Spinal cord (tissue), 9 donors: ENCODE measurements at regions not wholly inside any gene's neighbourhood (a gene's known extent, or its start where the extent isn't known, plus 50 kb on each side); places are given as distances from the start of the nearest gene placed in this dataset.
A peak's percentile ranks its signal among the peaks of the same experiment; 100 is the strongest.

Source experiments
- DNase-seq, 6 donors: peaks; one replicate each; pipeline versions ENCODE4 v3.0.0 to v3.0.0-alpha.2; 2013 to 2015; ENCODE audit warnings: low spot score in 6 of 6, low read depth in 4 of 6
- H3K27ac ChIP-seq: one replicate; pipeline ENCODE4 v1.5.1; 2013; ENCODE audit warnings: low read depth, low read length, control low read depth
- H3K27me3 ChIP-seq: one replicate; pipeline ENCODE4 v1.6.1; 2013; ENCODE audit warnings: low read length; ENCODE audit not compliant: control insufficient read depth, insufficient read depth
- H3K36me3 ChIP-seq: one replicate; pipeline ENCODE4 v1.6.1; 2013; ENCODE audit warnings: low read length; ENCODE audit not compliant: control insufficient read depth, insufficient read depth
- H3K4me1 ChIP-seq: one replicate; pipeline ENCODE4 v1.6.1; 2013; ENCODE audit warnings: low read length; ENCODE audit not compliant: control insufficient read depth, insufficient read depth
- H3K4me3 ChIP-seq: one replicate; pipeline ENCODE4 v1.5.1; 2013; ENCODE audit warnings: low read depth, low read length, control low read depth
- H3K9me3 ChIP-seq: one replicate; pipeline ENCODE4 v1.6.1; 2013; ENCODE audit warnings: low read length; ENCODE audit not compliant: control insufficient read depth, insufficient read depth
- WGBS: methylation state at CpG from one replicate; pipeline ENCODE4 v1.1.5; 2013; ENCODE audit warnings: missing lambda C conversion rate; ENCODE audit not compliant: insufficient coverage; 5-methylcytosine and 5-hydroxymethylcytosine counted together
- donor health status: healthy.

DNA sequence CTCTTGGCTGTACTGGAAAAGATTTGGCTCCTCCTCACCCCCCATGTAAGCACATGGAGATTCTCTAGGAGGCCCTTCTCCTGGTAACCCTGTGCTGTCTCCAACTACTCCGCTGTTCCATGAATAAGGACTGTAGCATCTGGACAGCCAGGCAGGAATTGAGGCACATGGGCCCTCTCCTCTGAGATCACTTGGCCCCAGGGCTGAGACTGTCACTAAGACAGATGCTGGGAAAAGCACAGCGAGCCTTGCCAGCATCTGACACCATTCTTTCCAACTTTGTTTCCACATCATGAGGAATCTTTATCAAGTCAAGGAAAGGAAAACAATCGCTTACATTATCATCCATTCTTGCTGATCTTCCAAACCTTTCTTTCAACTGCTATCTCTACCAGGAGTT lies 222.6 kb upstream of the INTU start:
- Histone ChIP-seq H3K4me3 (no peak overlapping the region), H3K4me1 (no peaks in the 10 kb centered on the region), H3K27ac (no peak overlapping the region), H3K9me3 (no peaks in the 10 kb centered on the region), H3K36me3 (no peaks in the 10 kb centered on the region), H3K27me3 (no peaks in the 10 kb centered on the region)
- WGBS: 69% methylated on average over 2 of the region's 3 CpGs
- DNase-seq: peak in 1 of 6 donors; percentile 17

DNA sequence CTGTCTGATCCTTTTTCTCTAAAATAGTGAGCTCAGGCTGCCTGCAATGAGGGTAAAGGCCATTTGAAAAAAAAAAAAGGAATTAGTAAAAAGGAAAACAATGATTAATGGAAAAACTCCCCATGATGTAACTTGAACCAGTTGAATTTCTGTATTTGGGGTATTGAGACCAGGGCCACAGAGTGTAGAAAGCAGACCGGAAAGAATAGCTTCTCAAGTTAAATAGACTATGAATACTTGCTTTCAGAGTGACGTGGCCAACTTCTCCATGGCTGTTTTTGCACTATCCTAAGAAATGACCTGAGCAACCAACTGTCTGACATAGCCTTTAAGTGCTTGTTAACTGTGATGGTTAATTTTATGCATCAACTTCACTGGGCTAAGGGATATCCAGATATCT lies 222.1 kb upstream of the INTU start:
- H3K9me3 ChIP-seq: no peaks in the 10 kb centered on the region
- 0% methylated on average over 1 of the region's 2 CpGs for WGBS
- no peak overlapping the region for H3K4me3 ChIP-seq
- no peak for DNase-seq
- H3K27ac ChIP-seq: no peak overlapping the region
- no peaks in the 10 kb centered on the region for H3K36me3 ChIP-seq
- H3K4me1 ChIP-seq: no peaks in the 10 kb centered on the region
- no peaks in the 10 kb centered on the region for H3K27me3 ChIP-seq

DNA sequence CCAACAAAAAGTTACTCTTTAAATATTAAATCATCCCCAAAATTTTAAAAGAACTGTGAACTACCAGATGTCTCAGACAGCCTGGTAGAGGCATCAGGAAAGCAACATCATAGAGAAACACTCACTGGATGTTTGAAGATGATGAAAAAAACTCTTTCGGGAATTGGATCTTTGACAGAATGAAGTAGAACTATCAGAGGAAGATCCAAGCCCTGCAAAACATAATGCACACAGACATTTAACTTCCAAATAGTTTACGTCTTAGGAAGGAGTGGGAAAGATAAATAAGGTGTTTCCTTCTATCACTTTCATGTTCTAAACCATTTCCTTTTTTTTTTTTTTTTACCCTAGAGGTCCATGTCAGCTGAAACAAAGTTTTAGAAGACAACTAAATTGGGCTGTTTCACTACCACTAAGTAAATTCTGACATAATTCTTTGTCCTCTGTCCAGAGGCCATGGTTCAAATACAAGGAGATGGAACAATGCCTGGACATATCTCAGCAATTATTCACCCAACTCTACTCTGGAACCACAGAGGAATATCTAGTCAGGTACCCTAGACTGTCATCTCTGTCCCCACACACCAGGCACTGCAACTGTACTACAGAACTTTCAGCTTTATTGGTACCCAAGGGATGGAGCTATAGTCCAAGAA lies 217.7 kb upstream of the INTU start:
- no peak overlapping the region for H3K4me3 ChIP-seq
- no peaks in the 10 kb centered on the region for H3K27me3 ChIP-seq
- H3K27ac ChIP-seq: no peak overlapping the region
- H3K4me1 ChIP-seq: no peaks in the 10 kb centered on the region
- no peaks in the 10 kb centered on the region for H3K36me3 ChIP-seq
- no CpG with 5 or more reads among the region's 2 CpGs for whole genome bisulfite sequencing
- H3K9me3 ChIP-seq: no peaks in the 10 kb centered on the region
- no peak for DNase-seq

DNA sequence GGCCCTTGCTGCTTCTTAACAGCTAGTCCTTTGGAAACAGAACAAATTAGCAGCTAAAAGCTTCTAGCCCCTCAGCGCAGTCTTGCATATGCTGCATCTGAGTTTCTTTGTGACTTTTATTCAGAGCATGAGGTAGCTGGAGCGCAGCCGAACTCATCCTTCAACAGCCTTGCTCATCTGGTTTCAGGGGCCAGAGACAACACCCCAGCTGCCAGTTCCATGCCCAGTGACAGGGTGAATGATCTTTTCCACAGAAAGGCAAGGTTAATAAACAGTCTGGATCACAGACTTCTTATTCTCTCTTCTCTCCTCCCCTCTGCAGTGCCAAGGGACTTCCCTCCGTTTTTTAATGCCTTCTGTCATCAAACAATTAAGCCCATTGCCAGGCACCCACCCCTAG lies 216.6 kb upstream of the INTU start:
- Histone ChIP-seq H3K9me3 (no peaks in the 10 kb centered on the region), H3K27ac (no peak overlapping the region), H3K27me3 (no peaks in the 10 kb centered on the region), H3K4me1 (no peaks in the 10 kb centered on the region), H3K4me3 (no peak overlapping the region), H3K36me3 (no peaks in the 10 kb centered on the region)
- WGBS: 52% methylated on average over 3 of the region's 4 CpGs
- peak in 3 of 6 donors; percentile 31 to 68 (median 61) for DNase-seq

DNA sequence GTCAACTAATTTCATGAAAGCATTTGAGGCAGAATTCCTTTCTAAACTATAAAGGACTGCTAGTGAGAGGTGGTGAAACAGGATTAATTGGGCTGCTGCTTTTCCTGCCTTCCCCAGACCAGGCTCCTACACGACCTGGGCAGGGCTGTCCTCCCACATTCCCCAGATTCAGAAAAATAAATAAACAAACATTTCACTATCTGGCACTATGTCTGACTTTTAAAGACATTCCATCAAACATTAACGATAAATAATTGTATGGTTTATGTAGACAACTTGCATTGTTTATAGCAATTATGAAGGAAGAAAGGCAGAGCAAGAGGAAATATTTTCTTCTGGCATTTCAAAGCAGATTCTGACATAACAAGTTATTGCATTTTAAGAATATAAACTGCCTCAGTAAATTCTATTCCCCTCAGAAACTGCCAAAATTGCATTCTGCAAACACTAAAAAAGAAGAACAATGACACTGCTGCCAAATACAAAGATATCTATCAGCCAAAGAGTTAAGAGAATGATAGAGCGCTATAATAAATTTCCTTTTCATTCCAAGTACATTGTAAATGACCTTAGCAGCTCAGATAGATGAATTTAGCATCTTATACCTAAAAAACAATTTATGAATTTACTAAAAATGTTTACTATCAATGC lies 214.7 kb upstream of the INTU start:
- Histone ChIP-seq H3K27me3 (no peaks in the 10 kb centered on the region), H3K4me1 (no peaks in the 10 kb centered on the region), H3K9me3 (no peaks in the 10 kb centered on the region), H3K4me3 (no peak overlapping the region), H3K27ac (no peak overlapping the region), H3K36me3 (no peaks in the 10 kb centered on the region)
- WGBS: no CpG with 5 or more reads among the region's 3 CpGs
- peak in 1 of 6 donors; percentile 23 for DNase-seq

DNA sequence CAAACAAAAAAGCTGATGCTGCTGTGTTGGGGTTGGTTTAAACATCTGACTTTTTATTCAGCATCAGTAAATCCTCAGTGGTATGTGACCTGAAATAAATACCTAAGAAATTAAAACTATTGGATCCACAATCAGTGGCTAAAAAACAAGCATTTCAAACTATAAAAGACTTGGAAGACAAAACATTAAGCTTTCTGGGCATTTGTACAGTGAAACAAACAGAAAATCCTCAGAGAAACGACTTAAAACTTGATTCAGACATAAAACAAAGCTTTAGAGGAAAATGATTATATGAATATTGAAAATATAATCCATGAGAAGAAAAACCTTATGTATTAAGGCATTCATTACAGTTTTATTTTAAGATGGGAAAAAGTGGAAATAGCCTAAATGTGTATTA lies 213.3 kb upstream of the INTU start:
- Histone ChIP-seq H3K4me3 (no peak overlapping the region), H3K27ac (no peak overlapping the region), H3K36me3 (no peaks in the 10 kb centered on the region), H3K27me3 (no peaks in the 10 kb centered on the region), H3K9me3 (no peaks in the 10 kb centered on the region), H3K4me1 (no peaks in the 10 kb centered on the region)
- no peak for DNase-seq
- WGBS: no CpG with 5 or more reads among the region's 1 CpG

DNA sequence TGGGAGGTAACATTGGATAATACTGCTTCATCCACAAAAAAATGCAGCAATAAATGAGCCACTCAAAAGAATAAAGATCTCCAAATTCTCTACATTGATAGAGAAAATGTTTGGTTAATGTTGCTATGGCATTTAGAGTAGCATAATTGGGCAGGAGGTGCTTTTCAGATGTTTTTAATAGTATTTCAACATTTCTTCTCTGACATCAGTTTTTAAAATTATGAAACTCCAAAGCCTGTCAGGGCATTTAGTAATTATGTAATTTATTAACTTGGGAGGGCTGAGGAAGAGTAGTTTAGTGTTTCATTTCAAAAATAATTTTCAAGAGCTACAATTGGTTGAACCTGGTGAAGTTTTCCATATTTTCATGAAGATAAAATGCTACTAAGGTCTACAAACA lies 211.3 kb upstream of the INTU start:
- H3K27me3 ChIP-seq: no peaks in the 10 kb centered on the region
- no peak overlapping the region for H3K4me3 ChIP-seq
- no peaks in the 10 kb centered on the region for H3K4me1 ChIP-seq
- DNase-seq: no peak
- no peak overlapping the region for H3K27ac ChIP-seq
- no peaks in the 10 kb centered on the region for H3K36me3 ChIP-seq
- no peaks in the 10 kb centered on the region for H3K9me3 ChIP-seq

DNA sequence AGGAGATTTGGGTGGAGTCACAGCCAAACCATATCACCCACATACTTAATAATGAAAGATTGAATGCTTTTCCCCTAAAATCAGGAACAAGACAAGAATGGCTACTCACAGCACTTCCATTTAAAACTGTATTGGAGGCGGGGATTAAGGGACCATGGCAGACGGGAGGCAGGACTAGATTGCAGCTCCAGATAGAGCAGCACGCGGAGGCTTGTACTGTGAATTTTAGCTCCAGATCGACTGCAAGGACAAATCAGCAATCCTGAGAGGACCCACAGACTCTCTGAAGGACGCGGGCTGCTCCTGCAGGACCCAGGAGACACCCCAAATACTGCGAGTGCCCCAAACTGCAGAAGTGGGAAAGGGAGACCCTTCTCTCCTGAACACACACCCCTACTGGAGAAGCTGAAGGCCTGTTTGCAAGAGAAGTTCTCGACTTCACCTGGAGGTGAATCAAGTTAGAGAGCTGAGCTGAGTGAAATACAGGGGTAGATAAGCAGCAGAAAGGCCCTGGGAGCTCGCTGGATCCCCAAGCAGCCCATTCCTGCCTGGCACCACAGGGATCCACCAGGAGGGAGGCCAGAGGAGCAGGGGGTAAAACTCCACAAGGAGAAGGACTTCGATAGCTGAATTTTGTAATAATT lies 207.4 kb upstream of the INTU start:
- no peak for DNase-seq
- 93% methylated on average over 10 of the region's 11 CpGs for WGBS
- H3K4me1 ChIP-seq: no peaks in the 10 kb centered on the region
- H3K36me3 ChIP-seq: no peaks in the 10 kb centered on the region
- H3K9me3 ChIP-seq: peaks cover 2% of the 10 kb centered on the region
- H3K27ac ChIP-seq: no peak overlapping the region
- no peaks in the 10 kb centered on the region for H3K27me3 ChIP-seq
- H3K4me3 ChIP-seq: no peak overlapping the region

DNA sequence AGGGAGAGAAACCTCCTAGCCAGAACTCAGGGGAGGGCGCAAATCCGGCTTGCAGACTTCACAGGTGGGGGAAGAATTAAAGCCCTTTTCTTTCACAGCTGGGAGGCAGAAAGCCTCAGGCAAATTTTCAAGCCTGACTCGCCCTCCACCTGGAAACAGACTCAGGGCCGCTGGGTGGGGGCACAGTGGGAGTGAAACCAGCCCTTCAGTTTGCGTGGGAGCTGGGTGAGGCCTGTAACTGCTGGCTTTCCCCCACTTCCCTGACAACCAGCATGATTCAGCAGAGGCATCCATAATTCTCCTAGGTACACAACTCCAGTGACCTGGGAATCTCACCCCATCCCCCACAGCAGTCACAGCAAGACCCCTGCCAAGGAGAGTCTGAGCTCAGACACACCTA lies 206.9 kb upstream of the INTU start:
- H3K27me3 ChIP-seq: no peaks in the 10 kb centered on the region
- H3K4me1 ChIP-seq: no peaks in the 10 kb centered on the region
- 82% methylated on average over 3 of the region's 5 CpGs for WGBS
- H3K4me3 ChIP-seq: no peak overlapping the region
- no peak overlapping the region for H3K27ac ChIP-seq
- H3K9me3 ChIP-seq: peaks cover 2% of the 10 kb centered on the region
- no peaks in the 10 kb centered on the region for H3K36me3 ChIP-seq
- no peak for DNase-seq

DNA sequence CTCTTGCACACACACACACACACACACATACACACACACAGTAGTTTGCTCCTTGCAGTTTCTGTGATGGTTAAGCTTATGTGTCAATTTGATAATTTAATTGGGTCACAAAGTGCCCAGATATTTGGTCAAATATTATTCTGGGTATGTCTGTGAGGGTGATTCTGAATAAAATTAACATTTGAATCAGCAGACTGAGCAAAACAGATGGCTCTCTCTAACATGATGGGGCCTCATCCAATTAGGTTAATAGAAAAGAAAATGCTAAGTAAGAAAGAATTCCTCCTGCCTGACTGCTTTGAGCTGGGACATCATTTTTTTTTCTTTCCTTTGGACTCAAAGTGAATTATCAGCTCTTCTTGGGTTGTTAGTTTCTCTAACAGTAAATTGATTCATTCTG lies 191.2 kb upstream of the INTU start:
- H3K9me3 ChIP-seq: no peaks in the 10 kb centered on the region
- H3K4me1 ChIP-seq: no peaks in the 10 kb centered on the region
- H3K36me3 ChIP-seq: no peaks in the 10 kb centered on the region
- H3K27ac ChIP-seq: no peak overlapping the region
- peak in 2 of 6 donors; percentile 64 to 66 for DNase-seq
- no peak overlapping the region for H3K4me3 ChIP-seq
- H3K27me3 ChIP-seq: no peaks in the 10 kb centered on the region
